ENCODE measurements at regions not wholly inside any gene's neighbourhood (a gene's known extent, or its start where the extent isn't known, plus 50 kb on each side); places are given as distances from the start of the nearest gene placed in this dataset.

- TF ChIP-seq POLR2A (IDR thresholded peaks at IDR 0.05; ENCODE audit: low read length) (no peak), GATA1 (IDR thresholded peaks at IDR 0.05; ENCODE audit: low read depth, low read length) (no peak)
Observed at GRCh38 chr11:38795027-38795426, 2197.0 kb upstream of the RAG2 start.
